HG03039 (cell line): ENCODE measurements at regions not wholly inside any gene's neighbourhood (a gene's known extent, or its start where the extent isn't known, plus 50 kb on each side); places are given as distances from the start of the nearest gene placed in this dataset.

Experiments
- ATAC-seq: cut with Tn5 transposase; IDR thresholded peaks from one replicate; pipeline ENCODE4 v1.9.1; 2021; ENCODE audit warnings: mild to moderate bottlenecking, moderate library complexity; ENCODE audit not compliant: unreplicated experiment

DNA sequence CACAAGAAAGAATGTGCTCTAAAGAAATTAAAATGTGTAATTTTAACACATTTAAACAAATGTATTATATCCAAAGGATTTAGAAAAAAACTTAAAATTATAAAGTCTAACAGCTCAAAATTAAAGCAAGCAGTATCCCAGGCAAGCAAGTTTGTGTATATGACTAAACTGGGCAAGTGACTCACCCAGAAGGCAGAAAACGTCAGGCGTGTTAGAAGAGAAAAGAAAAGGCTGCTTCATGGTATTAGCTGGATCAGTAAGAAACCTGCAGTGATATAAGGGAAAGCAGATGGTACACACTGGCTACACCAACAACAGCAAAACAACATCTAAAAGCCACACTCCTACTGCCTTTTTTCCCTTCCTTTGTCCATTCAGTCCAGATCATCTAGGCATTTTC lies 250.6 kb upstream of the NDST3 start:
- no peak for ATAC-seq

DNA sequence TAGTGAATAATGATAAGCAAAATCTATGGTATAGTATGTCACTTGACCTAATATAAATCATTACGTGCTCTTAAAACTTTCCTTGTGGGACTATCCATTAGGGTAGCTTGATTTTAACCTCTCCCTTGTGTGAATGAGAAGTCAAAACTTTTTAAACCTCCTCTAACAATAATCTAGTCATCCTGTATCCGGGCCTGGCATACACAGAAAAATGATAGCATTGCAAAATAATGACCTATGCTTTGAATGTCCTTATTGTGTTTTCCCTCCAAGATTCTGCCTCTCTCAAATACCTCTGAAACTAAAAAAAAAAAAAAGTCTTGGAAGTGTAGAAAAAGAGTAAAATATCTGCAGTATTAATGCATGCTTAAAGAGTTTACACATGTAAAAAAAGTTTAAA lies 250.0 kb upstream of the NDST3 start:
- ATAC-seq, result no peak

GRCh38 chr4:117786566-117786965 lies 247.7 kb upstream of the NDST3 start:
- ATAC-seq, result no peak

GRCh38 chr4:117793845-117794480 lies 240.3 kb upstream of the NDST3 start:
- no peak for ATAC-seq

DNA sequence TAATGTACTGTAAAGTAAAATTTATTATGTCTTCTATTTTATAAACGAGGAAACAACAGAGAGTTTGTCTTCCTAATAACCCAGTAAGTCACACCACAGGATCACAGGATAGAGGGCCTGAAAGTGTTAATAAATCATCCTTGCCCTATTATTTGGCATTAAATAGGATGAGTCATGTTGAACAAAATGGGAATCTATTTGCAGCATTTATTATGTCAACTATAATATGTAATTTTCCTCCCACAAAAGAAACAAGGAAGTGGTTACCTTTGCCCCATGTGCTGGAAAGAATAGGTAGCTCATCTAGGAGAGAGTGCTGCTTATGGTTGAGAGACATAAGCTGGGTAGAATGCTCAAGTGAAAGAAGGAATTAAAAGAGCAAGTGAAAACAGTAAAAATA lies 237.6 kb upstream of the NDST3 start:
- ATAC-seq, result no peak

- no peak for ATAC-seq
Measured at GRCh38 chr4:117800636-117801035, 233.7 kb upstream of the NDST3 start.

DNA sequence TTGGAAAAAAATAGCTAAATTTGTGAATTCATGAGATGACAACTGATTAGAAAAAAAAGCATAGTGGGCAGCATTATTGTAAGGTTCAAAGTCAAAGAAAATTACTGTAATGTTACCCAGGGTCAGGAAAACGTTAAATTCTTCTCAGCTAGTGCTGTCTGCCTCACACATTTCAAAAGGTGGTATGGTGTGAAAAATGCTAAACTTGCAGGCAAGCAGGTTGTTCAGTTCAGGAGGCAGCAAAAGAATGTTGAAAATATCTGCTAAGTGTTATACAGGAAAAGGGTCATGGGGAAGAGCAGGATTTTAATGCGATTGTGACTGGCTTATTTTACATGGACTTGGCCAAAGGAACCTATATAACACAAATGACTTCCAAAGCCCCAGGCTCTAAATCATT lies 232.5 kb upstream of the NDST3 start:
- ATAC-seq, result no peak

GRCh38 chr4:117811731-117812130 lies 222.6 kb upstream of the NDST3 start:
- no peak for ATAC-seq

GRCh38 chr4:117814277-117815246 lies 219.7 kb upstream of the NDST3 start:
- ATAC-seq, result no peak

GRCh38 chr4:117817301-117817700 lies 217.0 kb upstream of the NDST3 start:
- no peak for ATAC-seq

GRCh38 chr4:117821834-117822233 lies 212.5 kb upstream of the NDST3 start:
- ATAC-seq, result no peak

GRCh38 chr4:117823388-117823787 lies 210.9 kb upstream of the NDST3 start:
- no peak for ATAC-seq

GRCh38 chr4:117825600-117825999 lies 208.7 kb upstream of the NDST3 start:
- ATAC-seq, result no peak

DNA sequence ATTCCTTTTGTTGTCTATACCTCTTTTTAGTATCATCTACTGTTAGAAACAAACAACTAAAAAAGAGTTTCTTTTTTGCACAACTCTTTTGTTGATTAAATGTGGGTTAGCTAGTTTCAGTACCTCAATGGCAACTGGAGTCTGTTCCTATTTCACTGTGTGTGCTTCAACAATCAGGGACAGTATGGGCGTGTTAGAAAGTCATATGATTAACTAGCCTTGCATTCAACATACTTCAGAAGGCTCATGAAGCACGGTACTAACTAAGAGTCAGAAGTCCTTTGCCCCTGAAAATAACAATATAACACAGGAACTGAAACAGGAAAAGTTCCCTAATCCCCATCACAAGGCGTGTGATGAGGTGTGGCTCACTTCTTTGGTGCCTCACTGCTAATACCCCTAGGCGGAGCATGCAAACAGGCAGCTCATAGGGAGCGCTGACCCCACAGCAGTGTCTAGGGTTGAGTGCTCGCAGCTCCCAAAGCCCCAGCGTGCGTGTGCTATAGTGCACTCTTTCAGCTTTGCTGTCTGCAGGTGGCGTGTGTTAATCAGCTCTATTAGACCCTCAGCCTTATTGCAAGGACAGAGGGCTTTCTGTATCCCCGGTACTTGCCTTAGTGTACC lies 203.1 kb upstream of the NDST3 start:
- no peak for ATAC-seq

DNA sequence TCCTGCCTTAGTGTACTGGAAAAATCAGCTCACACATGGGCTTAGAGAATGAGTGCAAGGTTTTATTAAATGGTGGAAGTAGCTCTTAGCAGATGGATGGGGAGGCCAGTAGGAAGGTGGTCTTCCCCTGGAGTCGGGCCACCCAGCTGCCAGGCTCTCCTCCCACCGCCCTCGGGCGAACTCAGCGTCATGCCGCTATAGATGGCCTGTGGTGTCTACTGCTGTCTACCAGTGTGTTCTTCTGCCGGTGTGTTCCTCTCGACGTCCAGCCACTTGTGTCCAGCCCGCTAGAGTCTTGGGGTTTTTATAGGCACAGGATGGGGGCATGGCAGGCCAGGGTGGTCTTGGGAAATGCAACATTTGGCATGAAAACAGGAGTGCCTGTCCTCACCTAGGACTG lies 198.7 kb upstream of the NDST3 start:
- ATAC-seq, result no peak

- ATAC-seq, result no peak
Measured at GRCh38 chr4:117844594-117844993, 189.7 kb upstream of the NDST3 start.

- no peak for ATAC-seq
Measured at GRCh38 chr4:117845270-117845669, 189.0 kb upstream of the NDST3 start.

DNA sequence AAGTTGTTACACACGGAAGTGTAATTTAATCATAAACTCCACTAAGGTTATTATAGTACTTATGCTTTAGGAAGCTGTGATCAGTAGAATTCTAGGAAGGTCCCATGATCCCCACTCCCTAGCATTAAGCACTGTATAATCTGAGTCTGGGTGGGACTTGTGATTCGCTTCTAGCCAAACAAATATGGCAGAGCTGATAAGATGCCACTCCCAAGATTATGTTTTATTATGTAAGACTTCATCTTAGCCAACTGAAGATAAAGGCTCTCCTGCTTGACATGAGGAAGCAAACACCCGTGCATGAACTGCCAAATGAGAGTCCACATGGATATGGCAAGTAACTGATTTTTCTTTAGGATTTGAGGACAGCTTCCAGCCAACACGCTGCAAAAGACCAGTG lies 186.4 kb upstream of the NDST3 start:
- ATAC-seq, result no peak

DNA sequence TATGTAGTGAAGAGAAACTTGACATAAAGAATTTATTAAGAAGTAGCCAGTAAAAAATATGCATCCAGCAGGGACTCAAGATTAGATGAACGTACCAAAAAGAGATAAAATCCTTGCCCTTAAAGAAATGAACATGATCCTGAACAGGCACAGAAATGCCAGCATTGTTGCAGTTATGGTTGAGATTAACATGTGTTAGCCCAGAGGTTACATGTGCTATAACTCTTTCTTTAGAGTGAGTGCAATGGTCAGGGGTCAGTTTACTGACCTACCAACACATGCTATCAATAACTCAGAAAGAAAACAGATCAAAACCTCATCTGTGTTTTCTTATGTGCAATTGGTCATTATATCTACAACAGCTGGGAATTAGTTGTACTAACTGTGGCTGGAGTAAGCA lies 166.1 kb upstream of the NDST3 start:
- ATAC-seq, result no peak

- no peak for ATAC-seq
Measured at GRCh38 chr4:117873779-117874178, 160.5 kb upstream of the NDST3 start.

DNA sequence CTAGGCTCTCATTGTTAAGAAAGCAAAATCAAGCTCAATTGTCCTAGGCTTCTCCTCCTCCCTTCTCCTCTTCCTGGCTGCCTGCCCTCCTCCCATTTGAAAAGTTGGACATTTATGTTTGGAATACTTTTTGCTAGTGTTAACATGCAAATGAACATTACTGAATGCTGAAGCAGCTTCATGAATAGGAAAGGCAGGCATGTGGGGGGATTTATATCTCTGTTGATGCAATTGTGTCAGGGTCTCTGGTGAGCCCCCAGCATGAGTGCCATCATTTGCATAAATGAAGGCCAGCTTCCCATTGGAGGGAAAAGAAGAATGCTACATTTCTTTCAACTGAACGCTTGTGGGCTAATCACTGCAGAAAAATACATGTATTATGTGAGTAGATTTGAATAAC lies 160.1 kb upstream of the NDST3 start:
- ATAC-seq, result no peak

DNA sequence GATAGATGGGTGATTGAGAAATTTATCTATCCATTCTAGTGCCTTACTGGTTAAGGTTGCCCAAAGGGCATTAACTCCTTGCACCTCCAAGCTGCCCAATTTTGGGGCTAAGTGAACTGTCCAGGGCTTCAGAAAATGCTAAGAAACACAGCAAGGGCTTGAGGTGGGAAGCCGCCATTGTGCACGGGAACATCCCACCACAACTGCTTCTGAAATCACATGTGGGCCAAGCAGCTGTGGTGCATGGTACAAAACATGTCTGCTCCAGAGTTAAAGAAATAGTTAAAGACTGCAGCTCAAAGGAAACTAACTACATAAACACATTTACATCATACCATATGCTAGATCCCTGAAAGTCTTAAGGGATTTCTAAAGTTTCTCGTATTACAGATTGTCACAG lies 144.3 kb upstream of the NDST3 start:
- ATAC-seq, result no peak
